TTC549 (cell line): ENCODE measurements at regions not wholly inside any gene's neighbourhood (a gene's known extent, or its start where the extent isn't known, plus 50 kb on each side); places are given as distances from the start of the nearest gene placed in this dataset.

Source experiments
- FAIRE-seq: peaks from 2 replicates; lab custom pipeline; 2012; peaks lifted over from hg19 to GRCh38; lab: Jason Lieb, UNC

GRCh38 chr10:78690354-78691111 lies 378.2 kb upstream of the ZMIZ1 start:
- FAIRE-seq = no peak

- FAIRE-seq = no peak
Observed at GRCh38 chr10:78691301-78692030, 377.3 kb upstream of the ZMIZ1 start.

GRCh38 chr10:78692071-78692470 lies 376.7 kb upstream of the ZMIZ1 start:
- no peak for FAIRE-seq

DNA sequence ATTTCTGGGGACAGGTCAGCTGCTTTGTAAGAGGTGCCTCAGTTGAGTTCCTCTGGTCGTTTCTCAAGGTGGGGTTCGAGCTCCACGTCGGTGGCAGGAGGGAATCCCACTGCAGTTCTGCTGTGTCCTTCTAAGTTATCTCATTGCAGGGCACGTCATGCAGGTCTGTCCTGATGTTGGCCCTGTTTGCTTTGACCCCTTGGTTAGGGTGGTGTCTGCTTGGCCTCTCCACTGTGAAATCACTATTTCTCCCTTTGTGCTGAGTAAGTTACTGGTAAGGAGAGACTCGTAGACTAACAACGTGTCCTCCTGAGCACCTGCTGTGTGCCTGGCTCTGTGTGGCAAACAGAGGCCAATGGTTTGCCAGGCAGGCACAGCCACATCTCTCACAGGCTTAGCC lies 372.9 kb upstream of the ZMIZ1 start:
- FAIRE-seq = no peak

- no peak for FAIRE-seq
Observed at GRCh38 chr10:78696791-78697395, 371.9 kb upstream of the ZMIZ1 start.

GRCh38 chr10:78699971-78700370 lies 368.8 kb upstream of the ZMIZ1 start:
- no peak for FAIRE-seq

DNA sequence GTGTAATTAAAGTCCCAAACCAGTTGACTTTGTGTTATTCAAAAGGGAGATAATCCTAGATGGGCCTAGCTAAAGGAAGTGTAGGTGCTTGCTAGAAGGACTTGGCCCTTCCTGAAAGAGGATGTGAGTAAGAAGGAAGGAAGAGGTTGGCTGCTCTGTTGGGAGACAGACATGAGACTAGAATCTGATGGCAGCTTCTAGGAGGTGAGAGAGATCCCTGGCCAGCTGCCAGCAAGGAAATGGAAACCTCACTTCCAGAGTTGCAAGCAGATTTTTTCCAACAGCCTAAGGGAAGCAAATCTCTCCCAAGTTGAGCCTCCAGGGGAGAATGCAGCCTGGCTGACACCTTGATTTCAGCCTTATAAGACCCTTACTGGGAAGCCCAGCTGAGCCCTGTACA lies 368.4 kb upstream of the ZMIZ1 start:
- FAIRE-seq = no peak

GRCh38 chr10:78700816-78701520 lies 367.8 kb upstream of the ZMIZ1 start:
- no peak for FAIRE-seq

- FAIRE-seq = no peak
Observed at GRCh38 chr10:78702186-78702585, 366.6 kb upstream of the ZMIZ1 start.

DNA sequence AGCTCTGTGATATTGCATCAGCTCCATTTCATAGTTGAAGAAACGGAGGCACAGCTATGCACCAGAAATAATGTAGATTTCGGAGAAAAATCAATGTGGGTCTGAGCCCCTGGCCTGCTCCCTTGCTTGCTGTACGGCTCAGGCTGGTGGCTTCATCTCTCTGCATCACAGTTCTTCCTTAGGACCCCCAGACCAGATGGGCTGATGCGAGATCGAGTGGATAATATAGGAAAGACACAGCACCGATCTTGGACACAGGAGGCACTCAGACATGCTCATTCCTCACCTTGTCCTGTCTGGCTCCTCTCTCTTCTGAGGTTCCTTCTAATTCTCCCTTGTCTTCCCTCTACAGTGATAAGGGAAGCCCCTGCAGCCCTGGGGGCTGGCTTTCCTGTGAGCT lies 365.9 kb upstream of the ZMIZ1 start:
- no peak for FAIRE-seq

- FAIRE-seq = no peak
Observed at GRCh38 chr10:78703593-78703992, 365.2 kb upstream of the ZMIZ1 start.

DNA sequence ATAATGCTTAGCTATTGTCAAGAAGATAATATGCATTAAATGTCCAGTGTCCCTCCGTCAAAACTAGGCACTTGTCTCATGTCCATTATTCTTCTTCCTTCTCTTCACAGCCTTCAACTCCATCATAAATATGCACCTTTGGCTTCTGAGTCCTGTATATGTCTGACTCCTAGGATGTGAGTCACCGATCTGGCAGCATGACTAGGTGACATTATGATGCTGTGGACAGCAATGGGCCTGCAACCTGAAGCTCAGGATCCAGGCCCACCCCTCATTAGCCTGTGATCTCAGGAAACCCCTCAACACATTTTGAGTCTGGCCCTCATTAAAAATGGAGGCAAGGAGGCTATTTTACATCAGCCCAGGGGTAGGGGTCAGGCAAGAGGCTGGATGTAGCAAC lies 362.5 kb upstream of the ZMIZ1 start:
- FAIRE-seq = no peak

- no peak for FAIRE-seq
Observed at GRCh38 chr10:78706726-78707540, 361.8 kb upstream of the ZMIZ1 start.

DNA sequence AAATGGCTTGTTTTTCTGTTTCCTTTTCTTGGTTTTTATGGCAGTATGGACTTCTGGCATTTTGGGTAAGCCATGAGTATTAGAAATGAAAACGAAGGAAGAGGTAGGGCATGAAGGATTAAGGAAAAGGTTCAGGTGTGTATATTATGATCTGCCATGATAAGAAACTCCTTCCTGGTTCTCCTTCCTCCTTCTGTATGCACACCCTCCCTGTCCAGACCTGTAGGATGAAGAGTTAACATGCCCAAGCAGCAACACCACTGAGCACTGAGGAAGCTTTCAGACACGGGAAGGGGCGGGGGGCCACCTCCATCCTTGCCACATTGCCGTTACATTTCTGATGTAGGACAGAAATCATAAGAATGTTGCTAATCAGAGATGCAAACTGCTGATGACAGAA lies 361.0 kb upstream of the ZMIZ1 start:
- no peak for FAIRE-seq

DNA sequence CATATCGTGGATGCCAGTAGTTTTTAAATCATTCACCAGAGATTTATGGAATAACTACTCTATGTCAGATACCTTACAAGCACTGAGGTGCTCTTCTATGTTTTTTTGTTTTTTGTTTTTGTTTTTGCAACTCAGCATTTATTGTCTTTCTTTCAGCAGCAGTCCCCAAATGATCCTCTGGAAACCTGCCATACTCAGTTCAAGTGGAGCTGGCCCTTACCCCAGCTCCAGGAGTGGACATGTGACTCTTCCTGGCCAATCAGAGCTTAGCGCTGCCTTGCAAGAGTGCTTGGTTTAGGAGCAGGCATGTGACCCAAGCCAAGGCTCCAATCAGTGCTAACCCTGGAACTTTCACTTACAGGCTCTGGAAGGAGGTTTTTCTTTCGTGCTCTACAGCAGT lies 356.6 kb upstream of the ZMIZ1 start:
- no peak for FAIRE-seq

DNA sequence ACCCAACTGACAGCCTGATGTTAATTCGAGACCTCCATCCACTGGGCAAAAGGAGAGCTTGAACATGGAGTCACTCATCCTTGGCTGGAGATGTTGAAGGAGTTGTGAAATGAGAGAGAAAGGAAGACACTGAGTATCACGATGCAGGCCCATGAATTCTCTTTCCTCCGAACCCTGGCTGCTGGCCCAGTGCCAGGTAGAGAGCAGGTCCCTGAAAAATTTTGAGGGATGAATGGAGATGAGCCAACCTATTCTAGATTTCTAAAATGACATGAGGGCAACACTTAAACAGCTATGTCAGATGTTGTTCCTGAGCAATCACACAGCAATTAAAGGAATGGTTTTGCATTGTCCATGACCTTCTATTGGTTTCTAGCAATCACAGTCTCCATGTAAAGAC lies 355.1 kb upstream of the ZMIZ1 start:
- no peak for FAIRE-seq

- FAIRE-seq = no peak
Observed at GRCh38 chr10:78714225-78714624, 354.5 kb upstream of the ZMIZ1 start.

DNA sequence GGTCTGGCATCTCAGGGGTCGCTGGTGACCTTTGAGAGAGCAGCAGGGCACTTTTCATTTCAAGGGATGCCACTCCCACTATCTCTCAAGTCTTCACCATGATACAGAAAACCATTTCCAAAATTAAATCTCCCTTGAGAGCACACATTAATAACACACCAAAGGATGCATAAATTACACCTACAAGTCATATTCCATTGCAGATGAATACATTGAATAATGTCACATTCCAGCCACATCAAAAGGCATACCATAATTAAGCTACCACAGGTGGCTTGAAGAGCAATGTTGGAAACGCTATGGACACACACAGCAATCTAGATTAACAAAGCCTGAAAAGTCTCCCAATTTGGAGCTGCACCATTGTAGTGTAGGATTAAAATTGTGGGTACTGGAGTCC lies 353.3 kb upstream of the ZMIZ1 start:
- FAIRE-seq = no peak

DNA sequence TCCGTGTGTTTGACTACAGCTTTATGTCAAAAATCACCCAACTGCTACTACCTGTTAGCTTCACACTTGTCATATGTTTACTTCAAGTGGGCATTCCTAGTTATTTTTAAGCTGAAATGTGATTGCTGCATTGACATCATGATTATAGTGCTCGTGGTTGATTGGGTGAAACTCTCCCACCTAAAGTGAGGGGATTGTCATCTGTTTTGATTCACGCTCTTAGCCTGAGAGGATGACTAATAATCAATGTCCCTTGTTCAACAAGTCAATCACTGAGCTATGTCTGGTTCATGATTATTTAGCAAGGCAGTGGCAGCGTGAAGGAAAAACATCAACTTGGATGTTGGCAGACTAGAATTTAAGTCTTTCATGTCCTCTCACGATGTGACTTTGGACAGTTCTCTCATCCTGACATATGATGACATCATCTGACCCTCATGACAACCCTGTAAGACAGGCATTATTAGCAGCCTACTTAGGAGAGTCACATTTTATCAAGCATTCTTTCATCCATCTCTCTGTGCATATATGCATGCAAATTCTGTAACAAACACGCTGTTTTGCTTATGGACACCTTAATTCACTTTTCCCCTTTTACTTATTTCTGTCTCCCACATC lies 352.6 kb upstream of the ZMIZ1 start:
- FAIRE-seq = no peak

- no peak for FAIRE-seq
Observed at GRCh38 chr10:78717200-78717599, 351.6 kb upstream of the ZMIZ1 start.

DNA sequence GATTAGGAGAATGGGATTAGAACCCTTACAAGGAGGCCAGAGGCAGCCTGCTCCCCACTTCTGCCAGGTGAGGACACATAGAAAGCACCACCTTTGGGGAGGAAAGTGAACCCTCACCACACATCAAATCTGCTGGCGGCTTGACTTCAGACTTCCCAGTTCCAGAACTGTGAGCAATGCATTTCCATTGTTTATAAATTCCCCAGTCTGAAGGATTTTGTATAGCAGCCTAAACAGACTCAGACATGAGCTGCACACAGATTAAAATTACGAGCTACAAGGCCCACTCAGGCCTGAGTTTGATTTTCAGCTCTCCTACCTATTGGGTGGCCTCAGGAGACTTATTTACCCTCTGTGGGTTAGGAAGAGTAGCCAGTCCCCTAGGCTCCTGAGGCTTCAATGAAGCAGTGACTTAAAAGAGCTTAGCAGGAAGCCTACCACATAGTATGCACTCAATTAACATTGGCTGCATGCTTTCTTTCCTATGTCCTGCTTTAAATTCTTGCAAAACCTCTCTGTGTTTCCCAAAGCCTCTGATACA lies 350.7 kb upstream of the ZMIZ1 start:
- FAIRE-seq = no peak
